ENCODE measurements at regions not wholly inside any gene's neighbourhood (a gene's known extent, or its start where the extent isn't known, plus 50 kb on each side); places are given as distances from the start of the nearest gene placed in this dataset.
"Not testable (repeated sequence)": the region's sequence is repeated elsewhere in the genome, so short reads cannot be mapped to it uniquely, and the experiment has no call there.

GRCh38 chr3:87678984-87679660 is 379.7 kb downstream of the CGGBP1 start:
- TF ChIP-seq CTCF (IDR thresholded peaks at IDR 0.05); POLR2A (IDR thresholded peaks at IDR 0.05; ENCODE audit: low read depth): not testable (repeated sequence)
